Astrocyte (in vitro differentiated cells and primary cell): ENCODE measurements at regions not wholly inside any gene's neighbourhood (a gene's known extent, or its start where the extent isn't known, plus 50 kb on each side); places are given as distances from the start of the nearest gene placed in this dataset.
"Not testable (repeated sequence)": the region's sequence is repeated elsewhere in the genome, so short reads cannot be mapped to it uniquely, and the experiment has no call there.

ENCODE experiments used
- CTCF ChIP-seq: IDR thresholded peaks from 2 replicates; pipeline ENCODE4 v1.5.1; 2011; ENCODE audit warnings: low read depth, mild to moderate bottlenecking, inconsistent platforms, low read length, moderate library complexity; ENCODE audit not compliant: insufficient read depth
- EZH2 ChIP-seq: IDR thresholded peaks from 2 replicates; pipeline ENCODE4 v1.6.1; 2012; ENCODE audit warnings: mild to moderate bottlenecking, low read length, inconsistent platforms; ENCODE audit not compliant: insufficient read depth

GRCh38 chr1:121523112-121523511 lies 338.3 kb downstream of the SRGAP2C start:
- TF ChIP-seq CTCF, EZH2: not testable (repeated sequence)
